GM21381 (cell line): ENCODE measurements at regions not wholly inside any gene's neighbourhood (a gene's known extent, or its start where the extent isn't known, plus 50 kb on each side); places are given as distances from the start of the nearest gene placed in this dataset.

Experiments
- ATAC-seq: cut with Tn5 transposase; IDR thresholded peaks from one replicate; pipeline ENCODE4 v1.9.1; 2021; ENCODE audit warnings: mild to moderate bottlenecking, moderate library complexity; ENCODE audit not compliant: unreplicated experiment

DNA sequence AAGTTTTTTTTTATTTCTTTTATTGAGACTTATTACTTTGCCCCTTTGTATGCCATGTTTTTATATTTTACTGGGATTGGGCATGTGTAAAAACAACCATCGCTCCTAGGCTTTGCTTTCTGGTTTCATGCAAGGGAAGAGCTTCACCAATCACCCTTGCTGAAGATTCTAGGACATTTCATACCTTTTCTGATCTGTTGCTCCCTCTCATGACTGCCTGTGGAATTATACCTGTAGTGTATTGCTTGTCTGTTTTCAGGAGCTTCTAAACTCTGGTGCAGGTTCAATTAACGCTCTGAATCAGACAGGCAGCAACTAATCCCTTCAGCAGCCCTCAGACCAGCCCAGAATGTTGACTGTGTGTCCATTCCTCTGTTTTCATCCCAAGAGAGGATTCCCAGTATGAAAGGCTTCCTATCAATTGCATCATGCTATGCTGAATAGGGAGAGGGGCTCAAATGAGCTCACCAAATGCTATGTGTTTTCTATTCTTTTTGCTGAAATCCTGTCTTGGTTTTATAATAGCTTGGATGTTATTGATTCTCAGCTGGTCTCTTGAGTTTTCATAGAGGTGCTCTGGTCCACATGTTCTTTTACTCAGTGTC is 572.9 kb upstream of the CDH6 start:
- no peak for ATAC-seq

DNA sequence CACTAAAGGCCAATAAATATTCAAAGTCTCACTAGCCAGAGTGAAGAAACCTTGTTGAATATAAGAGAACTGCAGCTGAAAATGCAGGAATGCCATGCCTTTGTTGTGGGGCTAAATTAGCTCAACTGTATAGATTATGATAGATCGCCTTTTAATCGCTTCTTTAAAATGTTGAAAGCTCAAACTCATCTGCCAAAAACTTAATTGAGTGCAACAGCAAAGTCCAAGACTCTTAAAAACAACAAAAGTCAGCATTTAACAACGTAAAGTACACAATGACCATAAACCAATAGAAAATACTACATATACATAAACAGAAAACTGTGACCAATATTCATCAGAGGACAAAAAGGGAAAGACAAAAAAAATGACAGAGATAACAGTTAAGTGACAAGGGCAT is 585.0 kb upstream of the CDH6 start:
- ATAC-seq, result no peak

- ATAC-seq, result no peak
These were observed 586.1 kb upstream of the CDH6 start for GRCh38 chr5:30607301-30607894.

GRCh38 chr5:30605693-30606268 is 587.7 kb upstream of the CDH6 start:
- no peak for ATAC-seq

- ATAC-seq, result no peak
These were observed 588.7 kb upstream of the CDH6 start for GRCh38 chr5:30604648-30605262.

- ATAC-seq, result no peak
These were observed 592.6 kb upstream of the CDH6 start for GRCh38 chr5:30600892-30601291.

DNA sequence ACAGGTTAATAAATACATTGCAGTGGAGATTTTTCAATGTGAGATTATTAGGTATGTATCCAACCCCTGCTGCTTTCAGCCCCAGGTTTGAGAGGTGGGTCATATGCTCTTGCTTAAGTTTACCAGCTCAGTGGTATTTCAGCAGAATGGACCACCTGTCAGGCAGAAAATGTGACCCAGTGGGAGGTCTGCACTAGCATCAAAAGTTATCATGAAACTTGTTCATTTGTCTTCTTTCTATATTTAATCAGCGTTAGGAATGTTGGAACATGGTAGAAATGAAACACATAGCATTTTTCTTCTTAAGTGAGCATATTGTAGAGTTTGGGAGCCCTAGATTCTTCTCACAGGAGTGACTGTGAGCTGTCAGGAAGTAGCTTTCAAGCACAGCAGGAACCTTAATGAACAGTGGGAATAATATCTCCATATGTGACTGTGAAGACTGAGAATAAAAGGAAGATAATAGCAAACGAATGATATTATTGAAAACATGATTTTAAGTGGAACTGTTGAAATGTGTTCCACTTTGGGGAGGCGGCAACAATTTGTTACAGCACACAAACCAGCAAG is 596.9 kb upstream of the CDH6 start:
- no peak for ATAC-seq

DNA sequence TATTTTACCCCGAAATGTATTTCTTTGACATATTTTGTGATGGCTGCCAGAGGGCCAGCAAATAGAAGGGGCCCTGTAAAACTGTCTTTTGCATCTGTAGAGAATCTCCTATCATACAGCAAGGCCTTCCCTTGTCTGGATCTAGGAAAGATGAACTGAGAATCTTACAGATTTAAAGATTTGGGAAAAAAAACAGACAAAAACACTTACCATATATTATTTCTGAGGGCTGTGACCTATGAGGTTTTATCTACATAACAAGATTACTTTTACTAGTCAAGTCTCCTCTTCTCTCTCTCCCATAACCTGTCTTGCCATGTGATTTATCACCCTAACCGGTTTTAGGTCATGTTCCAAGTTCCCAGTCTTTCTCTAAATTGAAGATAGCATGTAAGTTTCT is 599.2 kb upstream of the CDH6 start:
- no peak for ATAC-seq

- no peak for ATAC-seq
These were observed 600.7 kb upstream of the CDH6 start for GRCh38 chr5:30592833-30593232.

- no peak for ATAC-seq
These were observed 612.1 kb upstream of the CDH6 start for GRCh38 chr5:30581198-30581935.

DNA sequence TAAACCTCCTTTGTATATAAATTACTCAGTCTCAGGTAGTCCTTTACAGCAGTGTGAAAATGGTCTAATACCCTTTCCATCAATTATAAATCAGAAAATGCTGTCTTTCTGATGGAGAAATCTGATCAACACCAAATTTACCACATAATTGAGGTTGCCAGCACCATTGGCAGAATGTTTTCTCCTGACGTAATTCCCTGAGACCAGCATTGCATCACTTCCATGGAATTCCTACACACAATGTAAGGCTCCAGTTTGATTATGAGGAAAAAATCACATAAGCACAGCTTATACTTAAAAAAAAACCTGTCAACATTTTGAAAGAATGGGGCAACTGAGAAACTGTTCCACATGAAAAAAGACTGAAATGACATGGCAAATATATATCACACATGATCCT is 618.7 kb upstream of the CDH6 start:
- ATAC-seq, result no peak

- no peak for ATAC-seq
These were observed 621.2 kb upstream of the CDH6 start for GRCh38 chr5:30572279-30572678.

- no peak for ATAC-seq
These were observed 631.7 kb upstream of the CDH6 start for GRCh38 chr5:30561771-30562170.

GRCh38 chr5:30551618-30552017 is 641.9 kb upstream of the CDH6 start:
- ATAC-seq, result no peak

GRCh38 chr5:30548580-30549305 is 644.7 kb upstream of the CDH6 start:
- ATAC-seq, result no peak

GRCh38 chr5:30540150-30540549 is 653.3 kb upstream of the CDH6 start:
- ATAC-seq, result no peak

- ATAC-seq, result no peak
These were observed 654.4 kb upstream of the CDH6 start for GRCh38 chr5:30539004-30539634.

DNA sequence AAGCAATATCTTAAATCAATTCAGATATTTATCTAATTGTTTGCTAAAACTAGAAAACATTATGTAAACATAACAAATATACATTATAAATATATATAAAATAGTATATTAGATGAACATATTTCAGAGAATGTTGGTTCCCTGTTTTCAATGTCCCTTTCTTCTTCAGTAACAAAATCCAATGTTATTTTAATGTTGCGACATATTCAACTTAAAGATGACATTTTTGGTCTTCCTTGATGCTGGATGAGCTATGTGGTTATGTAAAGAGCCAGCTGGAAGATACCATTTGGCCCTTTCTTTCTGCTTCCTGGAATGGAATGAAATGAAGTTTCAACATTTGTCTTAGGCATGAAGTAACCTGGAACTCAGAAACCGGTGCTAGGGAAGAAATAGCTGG is 668.1 kb upstream of the CDH6 start:
- ATAC-seq, result no peak

DNA sequence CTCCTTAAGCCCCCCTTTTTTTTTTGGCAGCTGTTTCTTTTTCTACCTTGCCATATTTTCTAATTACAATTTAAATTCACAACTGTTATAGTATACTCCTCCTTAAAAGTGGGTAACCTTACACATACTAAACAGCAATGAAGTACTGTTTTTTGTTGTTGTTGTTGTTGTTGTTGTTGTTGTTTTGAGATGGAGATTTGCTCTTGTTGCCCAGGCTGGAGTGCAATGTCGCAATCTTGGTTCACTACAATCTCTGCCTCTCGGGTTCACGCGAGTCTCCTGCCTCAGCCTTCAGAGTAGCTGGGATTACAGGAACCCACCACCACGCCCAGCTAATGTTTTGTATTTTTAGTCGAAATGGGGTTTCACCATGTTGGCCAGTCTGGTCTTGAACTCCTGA is 669.1 kb upstream of the CDH6 start:
- ATAC-seq, result no peak

GRCh38 chr5:30523061-30523460 is 670.4 kb upstream of the CDH6 start:
- ATAC-seq, result no peak
